Muscle of leg (tissue), 3 donors: ENCODE measurements at regions not wholly inside any gene's neighbourhood (a gene's known extent, or its start where the extent isn't known, plus 50 kb on each side); places are given as distances from the start of the nearest gene placed in this dataset.
"Not testable (repeated sequence)": the region's sequence is repeated elsewhere in the genome, so short reads cannot be mapped to it uniquely, and the experiment has no call there.

ENCODE experiments used
- DNase-seq: peaks from one replicate; pipeline ENCODE4 v3.0.0; 2013
- H3K27ac ChIP-seq: one replicate; pipeline ENCODE4 v1.5.1; 2013; ENCODE audit warnings: mild to moderate bottlenecking, low read length, control low read depth
- H3K27me3 ChIP-seq: one replicate; pipeline ENCODE4 v1.6.1; 2013; ENCODE audit warnings: low read length; ENCODE audit not compliant: control insufficient read depth, insufficient read depth
- H3K36me3 ChIP-seq: one replicate; pipeline ENCODE4 v1.6.1; 2013; ENCODE audit warnings: low read length; ENCODE audit not compliant: control insufficient read depth, insufficient read depth
- H3K4me1 ChIP-seq: one replicate; pipeline ENCODE4 v1.6.1; 2013; ENCODE audit warnings: low read length; ENCODE audit not compliant: control insufficient read depth, insufficient read depth
- H3K4me3 ChIP-seq: one replicate; pipeline ENCODE4 v1.5.1; 2013; ENCODE audit warnings: low read length, control low read depth
- H3K9me3 ChIP-seq: replicated peaks from 2 replicates; pipeline ENCODE4 v1.6.1; 2013; ENCODE audit warnings: low read depth, low read length; ENCODE audit not compliant: control insufficient read depth
- WGBS: methylation state at CpG from one replicate; pipeline ENCODE4 v1.1.5; 2013; ENCODE audit warnings: missing lambda C conversion rate; ENCODE audit not compliant: insufficient coverage; 5-methylcytosine and 5-hydroxymethylcytosine counted together

GRCh38 chr1:238336531-238336930 is 445.8 kb upstream of the ZP4 start:
- Histone ChIP-seq H3K27ac (no peak overlapping the region), H3K4me3 (no peak overlapping the region), H3K36me3 (no peaks in the 10 kb centered on the region), H3K4me1 (no peaks in the 10 kb centered on the region), H3K9me3 (peaks cover 4% of the 10 kb centered on the region), H3K27me3 (no peaks in the 10 kb centered on the region)
- WGBS = 82% methylated on average over 5 of the region's 7 CpGs
- no peak for DNase-seq

GRCh38 chr1:238334170-238334569 is 443.4 kb upstream of the ZP4 start:
- no CpG with 5 or more reads among the region's 1 CpG for WGBS
- Histone ChIP-seq H3K36me3 (no peaks in the 10 kb centered on the region), H3K4me3 (no peak overlapping the region), H3K27ac (no peak overlapping the region), H3K4me1 (no peaks in the 10 kb centered on the region), H3K9me3 (peaks cover 4% of the 10 kb centered on the region), H3K27me3 (no peaks in the 10 kb centered on the region)
- no peak for DNase-seq

- DNase-seq = no peak
- peaks cover 3% of the 10 kb centered on the region for H3K9me3 ChIP-seq
- no peaks in the 10 kb centered on the region for H3K4me1 ChIP-seq
- no peaks in the 10 kb centered on the region for H3K27me3 ChIP-seq
- no peak overlapping the region for H3K27ac ChIP-seq
- no peaks in the 10 kb centered on the region for H3K36me3 ChIP-seq
- H3K4me3 ChIP-seq = no peak overlapping the region
Measured at GRCh38 chr1:238331557-238331956, 440.8 kb upstream of the ZP4 start.

- H3K27me3 ChIP-seq = no peaks in the 10 kb centered on the region
- H3K4me3 ChIP-seq = no peak overlapping the region
- no CpG with 5 or more reads among the region's 1 CpG for WGBS
- H3K4me1 ChIP-seq = no peaks in the 10 kb centered on the region
- no peaks in the 10 kb centered on the region for H3K9me3 ChIP-seq
- no peak overlapping the region for H3K27ac ChIP-seq
- DNase-seq = no peak
- no peaks in the 10 kb centered on the region for H3K36me3 ChIP-seq
Measured at GRCh38 chr1:238329671-238330070, 438.9 kb upstream of the ZP4 start.

GRCh38 chr1:238327033-238327432 is 436.3 kb upstream of the ZP4 start:
- H3K27ac ChIP-seq, H3K4me3 ChIP-seq, H3K9me3 ChIP-seq, DNase-seq, H3K27me3 ChIP-seq, H3K36me3 ChIP-seq, H3K4me1 ChIP-seq: not testable (repeated sequence)
- 98% methylated on average over 19 of the region's 22 CpGs for WGBS

GRCh38 chr1:238326479-238326878 is 435.8 kb upstream of the ZP4 start:
- 77% methylated on average over 3 of the region's 9 CpGs for WGBS
- not testable (repeated sequence) for H3K4me3 ChIP-seq, DNase-seq, H3K4me1 ChIP-seq, H3K27me3 ChIP-seq, H3K9me3 ChIP-seq, H3K27ac ChIP-seq, H3K36me3 ChIP-seq

GRCh38 chr1:238324211-238324864 is 433.6 kb upstream of the ZP4 start:
- no peak overlapping the region for H3K27ac ChIP-seq
- H3K9me3 ChIP-seq = no peaks in the 10 kb centered on the region
- H3K4me3 ChIP-seq = no peak overlapping the region
- no peaks in the 10 kb centered on the region for H3K27me3 ChIP-seq
- 89% methylated on average over 3 of the region's 9 CpGs for WGBS
- H3K36me3 ChIP-seq = no peaks in the 10 kb centered on the region
- no peaks in the 10 kb centered on the region for H3K4me1 ChIP-seq
- DNase-seq = no peak

- H3K27ac ChIP-seq = no peak overlapping the region
- WGBS = 93% methylated on average over 1 of the region's 3 CpGs
- no peaks in the 10 kb centered on the region for H3K36me3 ChIP-seq
- H3K4me1 ChIP-seq = no peaks in the 10 kb centered on the region
- DNase-seq = no peak
- no peak overlapping the region for H3K4me3 ChIP-seq
- H3K9me3 ChIP-seq = no peaks in the 10 kb centered on the region
- no peaks in the 10 kb centered on the region for H3K27me3 ChIP-seq
Measured at GRCh38 chr1:238323490-238323889, 432.8 kb upstream of the ZP4 start.

- no peaks in the 10 kb centered on the region for H3K27me3 ChIP-seq
- H3K4me3 ChIP-seq = no peak overlapping the region
- H3K36me3 ChIP-seq = no peaks in the 10 kb centered on the region
- no peaks in the 10 kb centered on the region for H3K9me3 ChIP-seq
- H3K4me1 ChIP-seq = no peaks in the 10 kb centered on the region
- H3K27ac ChIP-seq = no peak overlapping the region
- no peak for DNase-seq
- 73% methylated on average over 3 of the region's 5 CpGs for WGBS
Measured at GRCh38 chr1:238319957-238320356, 429.2 kb upstream of the ZP4 start.

- Histone ChIP-seq H3K27me3 (no peaks in the 10 kb centered on the region), H3K9me3 (no peaks in the 10 kb centered on the region), H3K27ac (no peak overlapping the region), H3K4me1 (no peaks in the 10 kb centered on the region), H3K4me3 (no peak overlapping the region), H3K36me3 (no peaks in the 10 kb centered on the region)
- DNase-seq = no peak
- 80% methylated on average over 1 of the region's 4 CpGs for WGBS
Measured at GRCh38 chr1:238318294-238319110, 427.8 kb upstream of the ZP4 start.
